Sigmoid colon (tissue), 6 donors: ENCODE measurements at regions not wholly inside any gene's neighbourhood (a gene's known extent, or its start where the extent isn't known, plus 50 kb on each side); places are given as distances from the start of the nearest gene placed in this dataset.
"Not testable (repeated sequence)": the region's sequence is repeated elsewhere in the genome, so short reads cannot be mapped to it uniquely, and the experiment has no call there.

Experiments used
- DNase-seq: peaks from one replicate; pipeline ENCODE4 v3.0.0-alpha.2; 2019
- H3K27ac ChIP-seq, 4 donors: fragments of 200-600 bp; sonication (generic); one replicate each; pipeline ENCODE4 v1.5.1; 2016 to 2019; ENCODE audit warnings: mild to moderate bottlenecking in 1 of 4
- H3K27me3 ChIP-seq, 3 donors: fragments of 200-600 bp; sonication (generic); one replicate each; pipeline ENCODE4 v1.5.1; 2019; ENCODE audit warnings: mild to moderate bottlenecking in 1 of 3
- H3K36me3 ChIP-seq, 4 donors: fragments of 200-600 bp; sonication (generic); one replicate each; pipeline ENCODE4 v1.5.1; 2016 to 2019
- H3K4me1 ChIP-seq, 4 donors: fragments of 200-600 bp; sonication (generic); one replicate each; pipeline ENCODE4 v1.5.1; 2017 to 2019
- H3K4me3 ChIP-seq, 4 donors: fragments of 200-600 bp; sonication (generic); one replicate each; pipeline ENCODE4 v1.5.1; 2017 to 2019; ENCODE audit warnings: mild to moderate bottlenecking in 2 of 4, moderate library complexity in 1 of 4
- H3K9me3 ChIP-seq, 4 donors: fragments of 200-600 bp in 3 of 4; sonication (generic) in 3 of 4; one replicate each; pipeline versions ENCODE4 v1.5.1 to v1.6.1; 2013 to 2019
- EP300 ChIP-seq, 4 donors: sonication (generic); formaldehyde crosslinking; IDR thresholded peaks; one replicate each; pipeline ENCODE4 v1.6.1; 2017; ENCODE audit warnings: antibody characterized with exemption in 4 of 4
- POLR2A ChIP-seq, 2 donors: fragments of 450-650 bp; IDR thresholded peaks; one replicate each; pipeline ENCODE4 v1.6.1; 2016; ENCODE audit warnings: antibody characterized with exemption in 2 of 2, mild to moderate bottlenecking in 2 of 2, moderate library complexity in 2 of 2
- POLR2AphosphoS5 ChIP-seq, 4 donors: sonication (generic); formaldehyde crosslinking; IDR thresholded peaks; one replicate each; pipeline ENCODE4 v1.6.1; 2017; ENCODE audit warnings: antibody characterized with exemption in 4 of 4
- WGBS, 2 donors: extraction: QIAGEN DNeasy Blood & Tissue Kit; methylation state at CpG; one replicate each; pipeline ENCODE4 v1.1.7; 2013; 5-methylcytosine and 5-hydroxymethylcytosine counted together
- intact Hi-C: fragments of 100-400 bp; cut with DNase I; formaldehyde crosslinking; loops from one replicate; pipeline ENCODE4 v1.15.1; 2023
- TF ChIP-seq, protein P1 (sequence below), 4 experiments: fragments of 450-650 bp in 3 of 4; fragments of 200-600 bp in 1 of 4; IDR thresholded peaks; one replicate each; pipeline ENCODE4 v1.5.1; 2016 to 2019; ENCODE audit warnings: antibody characterized with exemption in 4 of 4, mild to moderate bottlenecking in 3 of 4, moderate library complexity in 2 of 4
- donor health status: healthy with polysubstance abuse.
- donor health status: healthy.

GRCh38 chr6:139981768-139982181 is 607.3 kb upstream of the CITED2 start:
- Histone ChIP-seq H3K36me3 (no peaks in the 10 kb centered on the region), H3K27ac (peak overlapping the region; percentile 67 to 82 (median 80)), H3K9me3 (no peaks in the 10 kb centered on the region), H3K4me1 (peaks cover 0 to 61% (median 44%) of the 10 kb centered on the region in 4 donors), H3K4me3 (no peak overlapping the region), H3K27me3 (no peaks in the 10 kb centered on the region)
- no peak for DNase-seq
- intact Hi-C loops, result loop anchor here (5.0 to 10.0 kb wide), 4 partner anchors 117 to 609 kb away; partner anchors contain the start of gene CITED2
- WGBS, 2 donors, result 4 to 10% methylated on average over 5 of the region's 5 CpGs
- peak in 2 of 4 donors; percentile 28 to 31 for TF ChIP-seq POLR2AphosphoS5 (IDR thresholded peaks at IDR 0.05)
- TF ChIP-seq POLR2A (IDR thresholded peaks at IDR 0.05), result no peak
- TF ChIP-seq, protein P1, sequence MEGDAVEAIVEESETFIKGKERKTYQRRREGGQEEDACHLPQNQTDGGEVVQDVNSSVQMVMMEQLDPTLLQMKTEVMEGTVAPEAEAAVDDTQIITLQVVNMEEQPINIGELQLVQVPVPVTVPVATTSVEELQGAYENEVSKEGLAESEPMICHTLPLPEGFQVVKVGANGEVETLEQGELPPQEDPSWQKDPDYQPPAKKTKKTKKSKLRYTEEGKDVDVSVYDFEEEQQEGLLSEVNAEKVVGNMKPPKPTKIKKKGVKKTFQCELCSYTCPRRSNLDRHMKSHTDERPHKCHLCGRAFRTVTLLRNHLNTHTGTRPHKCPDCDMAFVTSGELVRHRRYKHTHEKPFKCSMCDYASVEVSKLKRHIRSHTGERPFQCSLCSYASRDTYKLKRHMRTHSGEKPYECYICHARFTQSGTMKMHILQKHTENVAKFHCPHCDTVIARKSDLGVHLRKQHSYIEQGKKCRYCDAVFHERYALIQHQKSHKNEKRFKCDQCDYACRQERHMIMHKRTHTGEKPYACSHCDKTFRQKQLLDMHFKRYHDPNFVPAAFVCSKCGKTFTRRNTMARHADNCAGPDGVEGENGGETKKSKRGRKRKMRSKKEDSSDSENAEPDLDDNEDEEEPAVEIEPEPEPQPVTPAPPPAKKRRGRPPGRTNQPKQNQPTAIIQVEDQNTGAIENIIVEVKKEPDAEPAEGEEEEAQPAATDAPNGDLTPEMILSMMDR (IDR thresholded peaks at IDR 0.05), result no peak
- TF ChIP-seq EP300 (IDR thresholded peaks at IDR 0.05), result no peak

- Histone ChIP-seq H3K4me3 (no peak overlapping the region), H3K27ac (peak overlapping the region; percentile 67 to 82 (median 80)), H3K36me3 (no peaks in the 10 kb centered on the region), H3K27me3 (no peaks in the 10 kb centered on the region), H3K4me1 (peaks cover 0 to 61% (median 44%) of the 10 kb centered on the region in 4 donors), H3K9me3 (no peaks in the 10 kb centered on the region)
- TF ChIP-seq, protein P1 (IDR thresholded peaks at IDR 0.05), result no peak
- no peak for TF ChIP-seq EP300 (IDR thresholded peaks at IDR 0.05)
- TF ChIP-seq POLR2AphosphoS5 (IDR thresholded peaks at IDR 0.05), result no peak
- TF ChIP-seq POLR2A (IDR thresholded peaks at IDR 0.05), result no peak
- intact Hi-C loops, result loop anchor here (5.0 to 10.0 kb wide), 4 partner anchors 116 to 609 kb away; partner anchors contain the start of gene CITED2
- WGBS, 2 donors, result 94 to 100% methylated on average over 1 of the region's 1 CpG
- DNase-seq, result no peak
These were observed 606.7 kb upstream of the CITED2 start for GRCh38 chr6:139981066-139981624.

DNA sequence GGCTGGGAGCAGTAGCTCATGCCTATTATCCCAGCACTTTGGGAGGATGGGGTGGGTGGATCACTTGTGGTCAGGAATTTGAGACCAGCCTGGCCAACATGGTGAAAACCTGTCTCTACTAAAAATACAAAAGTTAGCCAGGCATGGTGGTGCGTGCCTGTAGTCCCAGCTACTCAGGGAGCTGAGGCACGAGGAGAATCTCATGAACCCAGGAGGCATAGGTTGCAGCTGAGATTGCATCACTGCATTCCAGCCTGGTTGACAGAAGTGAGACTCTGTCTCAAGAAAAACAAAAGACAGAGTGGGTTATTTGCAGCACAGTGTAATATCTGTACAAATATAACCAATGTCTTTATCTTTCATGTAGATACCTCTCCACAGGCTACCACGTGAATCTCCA is 606.2 kb upstream of the CITED2 start:
- Histone ChIP-seq H3K27ac (peak overlapping the region; percentile 67 to 82 (median 80)), H3K4me1 (peaks cover 0 to 61% (median 44%) of the 10 kb centered on the region in 4 donors)
- not testable (repeated sequence) for H3K27me3 ChIP-seq, DNase-seq, H3K36me3 ChIP-seq, H3K9me3 ChIP-seq, H3K4me3 ChIP-seq
- 85 to 86% methylated on average over 3 of the region's 3 CpGs for WGBS, 2 donors
- intact Hi-C loops, result loop anchor here (5.0 to 10.0 kb wide), 4 partner anchors 116 to 608 kb away; partner anchors contain the start of gene CITED2

- H3K4me3 ChIP-seq, result no peak overlapping the region
- no peaks in the 10 kb centered on the region for H3K27me3 ChIP-seq
- H3K4me1 ChIP-seq, result peaks cover 0 to 61% (median 42%) of the 10 kb centered on the region in 4 donors
- no peaks in the 10 kb centered on the region for H3K36me3 ChIP-seq
- peak overlapping the region; percentile 67 to 82 (median 80) for H3K27ac ChIP-seq
- TF ChIP-seq POLR2A (IDR thresholded peaks at IDR 0.05) (no peak), EP300 (IDR thresholded peaks at IDR 0.05) (no peak), POLR2AphosphoS5 (IDR thresholded peaks at IDR 0.05) (no peak)
- no peak for DNase-seq
- 90 to 93% methylated on average over 7 of the region's 7 CpGs for WGBS, 2 donors
- intact Hi-C loops, result loop anchor here (5.0 kb wide), 1 partner anchor 97 kb away; no protein-coding TSS in a partner anchor
- H3K9me3 ChIP-seq, result no peaks in the 10 kb centered on the region
These were observed 604.7 kb upstream of the CITED2 start for GRCh38 chr6:139979021-139979725.

DNA sequence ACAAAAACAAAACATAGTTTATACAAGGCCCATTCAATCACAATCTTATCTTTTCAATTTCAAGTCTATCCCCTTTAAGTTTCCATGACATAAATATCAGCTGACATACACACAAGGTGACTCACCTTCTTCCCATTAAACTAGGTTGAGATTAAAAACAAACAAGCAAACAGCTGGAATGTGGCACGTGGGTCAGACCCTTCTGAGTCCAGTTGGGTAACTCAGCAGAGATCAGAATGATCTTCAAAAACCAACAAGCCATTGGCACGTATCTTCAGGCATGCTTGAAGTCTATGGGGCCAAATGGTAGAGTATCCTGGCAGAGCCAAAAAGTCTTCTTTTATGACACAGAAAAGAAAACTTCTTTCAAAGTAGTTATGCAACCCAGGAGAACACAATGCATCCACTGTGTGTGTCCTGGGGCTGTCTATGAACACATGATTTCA is 603.5 kb upstream of the CITED2 start:
- H3K4me3 ChIP-seq, result no peak overlapping the region
- H3K9me3 ChIP-seq, result no peaks in the 10 kb centered on the region
- no peaks in the 10 kb centered on the region for H3K27me3 ChIP-seq
- 11 to 56% methylated on average over 2 of the region's 2 CpGs for WGBS, 2 donors
- TF ChIP-seq, protein P1 (IDR thresholded peaks at IDR 0.05), result no peak
- TF ChIP-seq POLR2AphosphoS5 (IDR thresholded peaks at IDR 0.05), result peak in 1 of 4 donors; percentile 37
- intact Hi-C loops, result loop anchor here (5.0 kb wide), 1 partner anchor 96 kb away; no protein-coding TSS in a partner anchor
- peak overlapping the region; percentile 4 to 81 (median 62) for H3K27ac ChIP-seq
- peaks cover 0 to 60% (median 33%) of the 10 kb centered on the region in 4 donors for H3K4me1 ChIP-seq
- no peak for DNase-seq
- H3K36me3 ChIP-seq, result no peaks in the 10 kb centered on the region
